Superior temporal gyrus (tissue), 1 donor: ENCODE measurements at regions not wholly inside any gene's neighbourhood (a gene's known extent, or its start where the extent isn't known, plus 50 kb on each side); places are given as distances from the start of the nearest gene placed in this dataset.
"Not testable (repeated sequence)": the region's sequence is repeated elsewhere in the genome, so short reads cannot be mapped to it uniquely, and the experiment has no call there.

ENCODE experiments used
- DNase-seq: peaks from one replicate; pipeline ENCODE4 v3.0.0-alpha.2; 2016; ENCODE audit errors: extremely low spot score

GRCh38 chr4:30837861-30838260 lies 117.7 kb downstream of the PCDH7 start:
- no peak for DNase-seq

- no peak for DNase-seq
These were observed 118.2 kb downstream of the PCDH7 start for GRCh38 chr4:30838331-30838730.

GRCh38 chr4:30839583-30840520 lies 119.7 kb downstream of the PCDH7 start:
- peak; percentile 46 for DNase-seq

- peak; percentile 39 for DNase-seq
These were observed 120.4 kb downstream of the PCDH7 start for GRCh38 chr4:30840571-30840970.

GRCh38 chr4:30842142-30842541 lies 122.0 kb downstream of the PCDH7 start:
- DNase-seq: no peak

GRCh38 chr4:30842689-30843088 lies 122.5 kb downstream of the PCDH7 start:
- DNase-seq: no peak

- no peak for DNase-seq
These were observed 124.9 kb downstream of the PCDH7 start for GRCh38 chr4:30844861-30845582.

- no peak for DNase-seq
These were observed 127.0 kb downstream of the PCDH7 start for GRCh38 chr4:30847167-30847566.

GRCh38 chr4:30847958-30848357 lies 127.8 kb downstream of the PCDH7 start:
- DNase-seq: no peak

- no peak for DNase-seq
These were observed 134.4 kb downstream of the PCDH7 start for GRCh38 chr4:30854531-30854930.

- DNase-seq: no peak
These were observed 135.1 kb downstream of the PCDH7 start for GRCh38 chr4:30855232-30855631.

GRCh38 chr4:30856795-30857564 lies 136.8 kb downstream of the PCDH7 start:
- DNase-seq: peak; percentile 25

GRCh38 chr4:30860978-30861377 lies 140.8 kb downstream of the PCDH7 start:
- no peak for DNase-seq

- peak; percentile 47 for DNase-seq
These were observed 142.0 kb downstream of the PCDH7 start for GRCh38 chr4:30862196-30862595.

- DNase-seq: no peak
These were observed 142.9 kb downstream of the PCDH7 start for GRCh38 chr4:30863021-30863420.

- no peak for DNase-seq
These were observed 145.5 kb downstream of the PCDH7 start for GRCh38 chr4:30865691-30866090.

- no peak for DNase-seq
These were observed 146.2 kb downstream of the PCDH7 start for GRCh38 chr4:30866346-30866745.

- DNase-seq: no peak
These were observed 146.7 kb downstream of the PCDH7 start for GRCh38 chr4:30866907-30867306.

GRCh38 chr4:30867427-30867826 lies 147.3 kb downstream of the PCDH7 start:
- no peak for DNase-seq

GRCh38 chr4:30868111-30868895 lies 148.1 kb downstream of the PCDH7 start:
- DNase-seq: no peak

- DNase-seq: not testable (repeated sequence)
These were observed 149.2 kb downstream of the PCDH7 start for GRCh38 chr4:30869387-30869786.
